OCI-LY1 (cell line): ENCODE measurements at regions not wholly inside any gene's neighbourhood (a gene's known extent, or its start where the extent isn't known, plus 50 kb on each side); places are given as distances from the start of the nearest gene placed in this dataset.

Source experiments
- H2AFZ ChIP-seq: fragments of 200-600 bp; sonication (generic), shearing (Covaris generic); 2 replicates; pipeline ENCODE4 v1.6.0; 2014; ENCODE audit warnings: antibody characterized with exemption, mild to moderate bottlenecking, low read length
- H3F3A ChIP-seq: fragments of 200-600 bp; sonication (generic), shearing (Covaris generic); 2 replicates; pipeline ENCODE4 v1.6.0; 2014; ENCODE audit warnings: mild to moderate bottlenecking, antibody characterized with exemption, low read length, moderate library complexity; ENCODE audit not compliant: insufficient read depth
- H3K27ac ChIP-seq: fragments of 200-600 bp; sonication (generic); 2 replicates; pipeline ENCODE4 v1.5.1; 2014; ENCODE audit warnings: low read length, mixed run types, mild to moderate bottlenecking, low read depth; ENCODE audit not compliant: poor library complexity, severe bottlenecking
- H3K27me3 ChIP-seq: fragments of 200-600 bp; sonication (generic); 2 replicates; pipeline ENCODE4 v1.6.0; 2014; ENCODE audit warnings: antibody characterized with exemption, mild to moderate bottlenecking, low read length, moderate library complexity; ENCODE audit not compliant: insufficient read depth
- H3K36me3 ChIP-seq: fragments of 200-600 bp; sonication (generic); 2 replicates; pipeline ENCODE4 v1.6.1; 2014; ENCODE audit warnings: mild to moderate bottlenecking, antibody characterized with exemption, low read length, moderate library complexity, mixed read lengths; ENCODE audit not compliant: insufficient read depth
- H3K4me1 ChIP-seq: fragments of 200-600 bp; sonication (generic); 2 replicates; pipeline ENCODE4 v1.5.1; 2014; ENCODE audit warnings: mild to moderate bottlenecking, low read length, moderate library complexity; ENCODE audit not compliant: insufficient read depth, severe bottlenecking
- H3K4me2 ChIP-seq: fragments of 200-600 bp; sonication (generic), shearing (Covaris generic); 2 replicates; pipeline ENCODE4 v1.6.1; 2014; ENCODE audit warnings: low read length
- H3K4me3 ChIP-seq: fragments of 200-600 bp; sonication (generic); 2 replicates; pipeline ENCODE4 v1.5.1; 2014; ENCODE audit warnings: low read length, low read depth, mild to moderate bottlenecking, mixed read lengths; ENCODE audit not compliant: poor library complexity, severe bottlenecking
- H3K79me2 ChIP-seq: fragments of 200-600 bp; shearing (Covaris generic); 2 replicates; pipeline ENCODE4 v1.6.1; 2016; ENCODE audit warnings: mixed run types, low read length, mixed read lengths; ENCODE audit not compliant: insufficient read depth
- H3K9ac ChIP-seq: fragments of 200-600 bp; sonication (generic), shearing (Covaris generic); 2 replicates; pipeline ENCODE4 v1.6.1; 2014; ENCODE audit warnings: mild to moderate bottlenecking, low read length, mixed read lengths
- H3K9me2 ChIP-seq: fragments of 200-600 bp; sonication (generic), shearing (Covaris generic); 2 replicates; pipeline ENCODE4 v1.6.1; 2014; ENCODE audit warnings: low read depth, mild to moderate bottlenecking, low read length, mixed read lengths
- H3K9me3 ChIP-seq: fragments of 200-600 bp; shearing (Covaris generic); 2 replicates; pipeline ENCODE4 v1.6.1; 2014; ENCODE audit warnings: low read length, mixed read lengths
- H4K20me1 ChIP-seq: fragments of 200-600 bp; sonication (generic), shearing (Covaris generic); 2 replicates; pipeline ENCODE4 v1.6.0; 2016; ENCODE audit warnings: mild to moderate bottlenecking, low read length; ENCODE audit not compliant: insufficient read depth
- EZH2 ChIP-seq: fragments of 200-600 bp; sonication (generic), shearing (Covaris generic); IDR thresholded peaks from 2 replicates; pipeline ENCODE4 v1.8.0; 2017; ENCODE audit warnings: borderline replicate concordance, mixed run types, mild to moderate bottlenecking, antibody characterized with exemption, low read length, moderate library complexity, mixed read lengths
- TF ChIP-seq, protein P1 (sequence below): fragments of 200-600 bp; sonication (generic), shearing (Covaris generic); IDR thresholded peaks from 2 replicates; pipeline ENCODE4 v1.5.1; 2017; ENCODE audit warnings: mild to moderate bottlenecking, antibody characterized with exemption, low read length, moderate library complexity, mixed read lengths

DNA sequence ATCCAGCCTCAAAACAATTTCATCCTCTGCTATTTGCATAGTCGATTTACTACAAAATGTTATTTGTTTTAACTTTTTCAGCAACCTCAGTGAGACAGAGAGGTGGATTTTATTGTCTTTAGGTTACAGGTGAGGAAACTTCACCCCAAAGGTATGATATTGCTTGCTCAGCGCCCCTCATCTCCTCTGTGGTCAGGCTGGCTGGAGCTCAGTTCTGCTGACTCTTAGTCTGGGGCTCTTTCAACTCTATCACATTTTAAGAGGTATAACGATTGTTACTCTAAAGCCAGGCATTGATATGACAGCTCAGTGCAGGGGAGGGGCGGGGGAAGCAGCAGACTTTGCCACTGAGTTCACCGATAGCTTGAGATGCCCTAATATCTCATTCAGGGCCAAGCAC lies 103.0 kb upstream of the DPH6 start:
- H3F3A ChIP-seq = no peaks in the 10 kb centered on the region
- no peak overlapping the region for H3K27ac ChIP-seq
- no peaks in the 10 kb centered on the region for H3K79me2 ChIP-seq
- H3K36me3 ChIP-seq = no peaks in the 10 kb centered on the region
- no peak overlapping the region for H3K9ac ChIP-seq
- H3K9me2 ChIP-seq = no peaks in the 10 kb centered on the region
- H2AFZ ChIP-seq = no peak overlapping the region
- H3K4me3 ChIP-seq = no peak overlapping the region
- no peaks in the 10 kb centered on the region for H3K27me3 ChIP-seq
- H3K9me3 ChIP-seq = no peaks in the 10 kb centered on the region
- no peak overlapping the region for H3K4me2 ChIP-seq
- TF ChIP-seq, protein P1, sequence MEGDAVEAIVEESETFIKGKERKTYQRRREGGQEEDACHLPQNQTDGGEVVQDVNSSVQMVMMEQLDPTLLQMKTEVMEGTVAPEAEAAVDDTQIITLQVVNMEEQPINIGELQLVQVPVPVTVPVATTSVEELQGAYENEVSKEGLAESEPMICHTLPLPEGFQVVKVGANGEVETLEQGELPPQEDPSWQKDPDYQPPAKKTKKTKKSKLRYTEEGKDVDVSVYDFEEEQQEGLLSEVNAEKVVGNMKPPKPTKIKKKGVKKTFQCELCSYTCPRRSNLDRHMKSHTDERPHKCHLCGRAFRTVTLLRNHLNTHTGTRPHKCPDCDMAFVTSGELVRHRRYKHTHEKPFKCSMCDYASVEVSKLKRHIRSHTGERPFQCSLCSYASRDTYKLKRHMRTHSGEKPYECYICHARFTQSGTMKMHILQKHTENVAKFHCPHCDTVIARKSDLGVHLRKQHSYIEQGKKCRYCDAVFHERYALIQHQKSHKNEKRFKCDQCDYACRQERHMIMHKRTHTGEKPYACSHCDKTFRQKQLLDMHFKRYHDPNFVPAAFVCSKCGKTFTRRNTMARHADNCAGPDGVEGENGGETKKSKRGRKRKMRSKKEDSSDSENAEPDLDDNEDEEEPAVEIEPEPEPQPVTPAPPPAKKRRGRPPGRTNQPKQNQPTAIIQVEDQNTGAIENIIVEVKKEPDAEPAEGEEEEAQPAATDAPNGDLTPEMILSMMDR = no peak
- TF ChIP-seq EZH2 = no peak
- no peaks in the 10 kb centered on the region for H4K20me1 ChIP-seq
- no peaks in the 10 kb centered on the region for H3K4me1 ChIP-seq

DNA sequence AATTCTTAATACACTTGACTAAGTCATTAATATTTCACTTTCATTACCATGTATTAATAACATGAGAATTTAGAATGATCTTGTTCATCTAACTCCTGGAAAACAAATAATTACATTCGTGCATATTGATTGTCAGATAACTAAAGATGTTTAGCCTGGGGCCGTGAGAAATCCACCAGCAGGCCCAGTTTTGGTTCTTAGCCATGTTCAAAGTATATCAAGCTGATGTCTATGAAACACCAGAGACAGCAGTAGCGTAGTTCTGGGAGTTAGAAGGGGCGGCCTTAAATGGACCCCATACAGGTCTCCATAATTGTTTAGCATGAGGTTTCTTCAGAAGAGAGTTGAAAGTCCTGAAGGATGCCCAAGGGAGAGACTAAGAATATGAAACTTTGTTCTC lies 103.6 kb upstream of the DPH6 start:
- Histone ChIP-seq H3F3A (no peaks in the 10 kb centered on the region), H3K27me3 (no peaks in the 10 kb centered on the region), H3K4me1 (no peaks in the 10 kb centered on the region), H3K36me3 (no peaks in the 10 kb centered on the region), H3K9me3 (no peaks in the 10 kb centered on the region), H3K79me2 (no peaks in the 10 kb centered on the region), H3K27ac (no peak overlapping the region), H3K9ac (no peak overlapping the region), H4K20me1 (no peaks in the 10 kb centered on the region), H3K4me3 (no peak overlapping the region), H2AFZ (no peak overlapping the region), H3K9me2 (no peaks in the 10 kb centered on the region), H3K4me2 (no peak overlapping the region)
- TF ChIP-seq, protein P1 = no peak
- TF ChIP-seq EZH2 = no peak

DNA sequence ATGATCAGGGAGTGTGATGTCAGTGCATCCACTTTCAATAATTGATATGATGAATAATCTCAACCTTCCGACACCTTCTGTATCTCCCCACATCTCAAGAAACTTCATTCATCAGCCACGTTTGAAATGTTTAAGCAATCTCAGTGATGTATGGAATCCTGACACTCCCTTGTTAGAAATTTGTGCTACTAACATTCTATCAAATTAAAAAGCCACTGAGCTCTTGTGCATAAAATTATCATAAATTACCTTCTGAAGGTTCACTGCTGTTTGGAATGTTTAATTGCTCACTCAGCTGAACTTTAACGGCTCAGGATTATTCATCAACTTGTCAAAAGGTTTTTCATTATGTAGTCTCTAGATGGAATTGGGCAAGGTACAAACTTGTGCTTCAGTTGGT lies 108.4 kb upstream of the DPH6 start:
- H3K27me3 ChIP-seq = no peaks in the 10 kb centered on the region
- H3K4me2 ChIP-seq = no peak overlapping the region
- H4K20me1 ChIP-seq = no peaks in the 10 kb centered on the region
- no peaks in the 10 kb centered on the region for H3K79me2 ChIP-seq
- H3K36me3 ChIP-seq = no peaks in the 10 kb centered on the region
- no peak overlapping the region for H3K27ac ChIP-seq
- H3K9me3 ChIP-seq = no peaks in the 10 kb centered on the region
- H3F3A ChIP-seq = no peaks in the 10 kb centered on the region
- no peak overlapping the region for H2AFZ ChIP-seq
- no peaks in the 10 kb centered on the region for H3K4me1 ChIP-seq
- no peak overlapping the region for H3K9ac ChIP-seq
- H3K9me2 ChIP-seq = no peaks in the 10 kb centered on the region
- H3K4me3 ChIP-seq = no peak overlapping the region
- TF ChIP-seq EZH2 = no peak
- TF ChIP-seq, protein P1 = no peak
